Activated CD4-positive, alpha-beta T cell treated with anti-CD3 and anti-CD28 coated beads, Interleukin-2, amount 10 ng/mL, durations not matched to agents 7 days and 5 days (primary cell): ENCODE measurements at regions not wholly inside any gene's neighbourhood (a gene's known extent, or its start where the extent isn't known, plus 50 kb on each side); places are given as distances from the start of the nearest gene placed in this dataset.
"Not testable (repeated sequence)": the region's sequence is repeated elsewhere in the genome, so short reads cannot be mapped to it uniquely, and the experiment has no call there.

Experiments
- CTCF ChIA-PET: fragments of 350-600 bp; sonication (Branson Sonifier 250); formaldehyde crosslinking; loops from one replicate; lab custom pipeline; 2021; ENCODE audit warnings: antibody characterized with exemption; lab: Charles Lee
- POLR2A ChIA-PET: fragments of 350-600 bp; sonication (Branson Sonifier 250); formaldehyde crosslinking; loops from one replicate; lab custom pipeline; 2021; ENCODE audit warnings: antibody characterized with exemption; lab: Charles Lee
- DNase-seq: peaks from one replicate; pipeline ENCODE4 v3.0.0-alpha.2; 2020
- H3K27ac Mint-ChIP-seq: one replicate; pipeline ENCODE4 v1.8.0; 2021; ENCODE audit warnings: mild to moderate bottlenecking, moderate library complexity, mixed read lengths
- H3K27me3 Mint-ChIP-seq: one replicate; pipeline ENCODE4 v1.8.0; 2021; ENCODE audit warnings: mixed read lengths
- H3K36me3 Mint-ChIP-seq: one replicate; pipeline ENCODE4 v1.8.0; 2021; ENCODE audit warnings: low read depth, mixed read lengths
- H3K4me1 Mint-ChIP-seq: one replicate; pipeline ENCODE4 v1.8.0; 2021; ENCODE audit warnings: mixed read lengths
- H3K4me3 Mint-ChIP-seq: one replicate; pipeline ENCODE4 v1.8.0; 2021; ENCODE audit warnings: mild to moderate bottlenecking, moderate library complexity, mixed read lengths
- H3K9me3 Mint-ChIP-seq: one replicate; pipeline ENCODE4 v1.8.0; 2021; ENCODE audit warnings: mixed read lengths

GRCh38 chrX:124269881-124270280, 62.6 kb upstream of the TEX13D start:
- no peaks in the 10 kb centered on the region for H3K36me3 Mint-ChIP-seq
- no peaks in the 10 kb centered on the region for H3K27me3 Mint-ChIP-seq
- DNase-seq, result no peak
- H3K9me3 Mint-ChIP-seq, result peaks cover 3% of the 10 kb centered on the region
- no peak overlapping the region for H3K27ac Mint-ChIP-seq
- H3K4me1 Mint-ChIP-seq, result no peaks in the 10 kb centered on the region
- CTCF ChIA-PET, result no interaction called here
- POLR2A ChIA-PET, result no interaction called here
- H3K4me3 Mint-ChIP-seq, result no peak overlapping the region

GRCh38 chrX:124271599-124271998, 60.9 kb upstream of the TEX13D start:
- H3K4me1 Mint-ChIP-seq, DNase-seq, H3K36me3 Mint-ChIP-seq, CTCF ChIA-PET, POLR2A ChIA-PET, H3K27ac Mint-ChIP-seq, H3K27me3 Mint-ChIP-seq, H3K4me3 Mint-ChIP-seq, H3K9me3 Mint-ChIP-seq: not testable (repeated sequence)

- Mint-ChIP-seq H3K27ac (no peak overlapping the region), H3K36me3 (no peaks in the 10 kb centered on the region), H3K27me3 (no peaks in the 10 kb centered on the region), H3K4me3 (no peak overlapping the region), H3K9me3 (peaks cover 3% of the 10 kb centered on the region), H3K4me1 (no peaks in the 10 kb centered on the region)
- ChIA-PET CTCF (no interaction called here), POLR2A (no interaction called here)
- DNase-seq, result no peak
Observed at GRCh38 chrX:124272370-124272982, 60.0 kb upstream of the TEX13D start.

DNA sequence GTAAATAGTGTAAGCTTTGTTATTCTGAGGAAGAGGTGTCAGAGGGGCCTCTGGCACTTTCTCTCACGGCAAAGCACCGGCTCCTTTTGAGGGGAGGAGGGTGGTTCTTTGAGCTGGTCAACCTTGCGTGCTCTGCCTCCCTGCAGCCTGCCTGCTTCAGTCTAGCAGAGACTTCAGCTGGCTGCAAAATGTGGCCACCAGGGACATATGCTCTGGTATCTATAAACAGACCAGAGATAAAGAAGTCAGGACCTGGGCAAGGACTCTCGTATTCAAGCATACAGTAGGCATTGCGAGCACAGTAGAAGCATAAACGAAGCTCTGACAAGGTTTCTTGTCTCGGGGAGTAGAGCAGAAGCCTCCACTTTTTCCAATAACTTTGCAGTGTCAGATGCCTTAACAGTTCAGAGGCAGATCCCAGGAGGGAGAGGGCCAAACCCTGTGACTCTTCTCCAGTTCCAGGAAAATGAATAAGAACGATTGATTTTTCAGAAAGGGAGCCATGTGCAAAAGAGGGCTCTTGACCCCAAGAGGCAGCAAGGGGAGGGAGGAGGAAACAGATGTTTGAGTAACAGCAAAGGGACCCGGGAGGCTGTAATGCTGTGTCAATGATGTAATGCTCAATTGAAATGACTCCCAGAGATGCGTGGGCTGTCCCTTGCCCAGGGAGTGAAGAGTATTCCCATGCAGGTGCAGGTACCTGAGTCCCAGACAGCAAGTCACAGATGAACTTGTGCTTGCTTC, 57.9 kb upstream of the TEX13D start:
- H3K4me1 Mint-ChIP-seq, result no peaks in the 10 kb centered on the region
- CTCF ChIA-PET, result interaction anchor here (1.0 kb wide), 1 partner anchor 57 kb away, joined by 3 read pairs; no protein-coding TSS in a partner anchor
- H3K36me3 Mint-ChIP-seq, result no peaks in the 10 kb centered on the region
- DNase-seq, result no peak
- no peak overlapping the region for H3K4me3 Mint-ChIP-seq
- no peaks in the 10 kb centered on the region for H3K9me3 Mint-ChIP-seq
- H3K27ac Mint-ChIP-seq, result no peak overlapping the region
- no peaks in the 10 kb centered on the region for H3K27me3 Mint-ChIP-seq
- POLR2A ChIA-PET, result interaction anchor here (0.6 kb wide), 1 partner anchor 124 kb away, joined by 3 read pairs; no protein-coding TSS in a partner anchor

DNA sequence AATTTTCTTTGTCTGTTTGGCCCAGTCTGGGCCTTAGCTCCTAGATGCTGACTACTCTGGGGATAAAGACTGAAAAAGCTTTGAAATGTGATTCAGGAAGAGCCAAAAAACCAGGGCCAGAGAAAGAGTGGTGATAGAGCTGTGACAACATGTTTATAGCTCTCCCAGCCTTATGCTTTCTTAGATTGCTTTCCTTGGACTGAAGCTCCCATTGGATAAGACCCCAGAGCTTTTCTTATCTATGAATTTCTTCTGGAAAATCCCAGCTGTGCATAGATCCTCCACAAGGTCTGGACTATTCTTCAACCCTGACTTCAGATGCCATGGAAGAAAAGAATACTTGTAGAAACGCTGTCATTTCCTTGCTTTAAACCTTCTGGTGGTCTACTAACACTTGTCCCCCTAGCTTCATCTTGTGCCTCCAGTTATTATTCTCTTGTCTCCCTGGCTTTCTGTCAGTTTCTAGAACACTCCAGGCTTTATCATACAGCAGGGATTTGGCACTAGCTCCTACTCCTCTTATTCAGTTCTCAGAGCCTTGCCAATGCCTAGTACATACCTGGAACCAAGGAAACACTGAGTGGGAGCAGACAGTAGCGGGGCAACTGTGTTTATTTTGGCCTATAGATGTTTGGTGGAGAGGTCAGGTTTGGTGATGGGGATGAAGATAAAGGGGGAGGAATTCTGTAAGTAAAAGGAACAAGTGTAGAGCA, 57.1 kb upstream of the TEX13D start:
- ChIA-PET CTCF (interaction anchor here (1.0 kb wide), 1 partner anchor 58 kb away, joined by 3 read pairs; no protein-coding TSS in a partner anchor), POLR2A (no interaction called here)
- H3K9me3 Mint-ChIP-seq, result no peaks in the 10 kb centered on the region

DNA sequence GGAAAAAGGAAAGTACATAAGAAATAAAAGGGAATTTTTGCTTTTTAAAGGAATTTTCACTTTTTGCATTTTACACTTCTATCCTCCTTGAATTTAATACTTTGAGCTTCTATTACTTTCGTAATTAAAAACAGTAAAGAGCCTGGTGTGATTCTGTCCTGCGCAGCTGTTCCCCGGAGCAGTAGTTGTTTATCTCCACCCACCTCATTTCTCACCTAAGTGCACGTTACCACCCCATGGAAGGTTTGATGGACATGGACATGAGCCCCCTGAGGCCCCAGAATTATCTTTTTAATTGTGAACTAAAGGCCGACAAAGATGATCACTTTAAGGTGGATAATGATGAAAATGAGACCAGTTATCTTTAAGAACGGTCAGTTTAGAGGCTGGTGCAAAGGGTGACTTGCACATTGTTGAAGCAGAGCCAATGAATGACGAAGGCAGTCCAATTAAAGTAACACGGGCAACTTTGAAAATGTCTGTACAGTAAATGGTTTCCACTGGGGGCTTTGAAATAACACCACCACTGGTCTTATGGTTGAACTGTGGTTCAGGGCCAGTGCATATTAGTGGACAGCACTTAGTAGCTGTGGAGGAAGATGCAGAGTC, 52.1 kb upstream of the TEX13D start:
- H3K27me3 Mint-ChIP-seq, result no peaks in the 10 kb centered on the region
- peaks cover 4% of the 10 kb centered on the region for H3K4me1 Mint-ChIP-seq
- ChIA-PET POLR2A (no interaction called here), CTCF (no interaction called here)
- no peak overlapping the region for H3K27ac Mint-ChIP-seq
- H3K4me3 Mint-ChIP-seq, result no peak overlapping the region
- H3K9me3 Mint-ChIP-seq, result no peaks in the 10 kb centered on the region
- H3K36me3 Mint-ChIP-seq, result no peaks in the 10 kb centered on the region
- no peak for DNase-seq

More for the DNA sequence above, 57.1 kb upstream of the TEX13D start:
- Mint-ChIP-seq H3K27me3 (no peaks in the 10 kb centered on the region), H3K4me1 (peaks cover under 1% of the 10 kb centered on the region), H3K36me3 (no peaks in the 10 kb centered on the region), H3K4me3 (no peak overlapping the region), H3K27ac (no peak overlapping the region)
- DNase-seq, result no peak

DNA sequence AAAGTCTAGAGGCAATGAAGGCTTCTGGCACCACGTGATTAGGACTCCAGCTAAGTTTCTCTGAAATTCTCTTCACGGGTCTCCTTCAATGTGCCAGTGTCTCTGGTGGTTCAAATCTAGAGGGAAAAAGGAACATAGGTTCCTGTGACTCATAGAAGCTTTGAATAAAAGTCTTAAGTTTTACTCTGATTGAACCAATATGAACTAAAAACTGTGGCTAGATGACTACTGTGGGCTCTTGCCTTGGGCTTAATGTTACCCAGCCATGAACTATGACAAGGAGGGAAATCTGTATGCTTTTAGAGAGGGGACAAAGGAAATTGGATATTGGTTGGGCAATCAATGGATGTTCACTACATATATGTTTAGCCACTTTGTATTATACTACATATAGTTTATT, 49.9 kb upstream of the TEX13D start:
- ChIA-PET CTCF (interaction anchor here (0.6 kb wide), 1 partner anchor 78 kb away, joined by 3 read pairs; no protein-coding TSS in a partner anchor), POLR2A (no interaction called here)
- Mint-ChIP-seq H3K27me3 (no peaks in the 10 kb centered on the region), H3K4me3 (no peak overlapping the region), H3K36me3 (no peaks in the 10 kb centered on the region), H3K9me3 (no peaks in the 10 kb centered on the region), H3K4me1 (peaks cover 4% of the 10 kb centered on the region), H3K27ac (no peak overlapping the region)
- DNase-seq, result no peak
